ENCODE measurements at regions not wholly inside any gene's neighbourhood (a gene's known extent, or its start where the extent isn't known, plus 50 kb on each side); places are given as distances from the start of the nearest gene placed in this dataset.

GRCh38 chr11:127864861-127865260 is 722.5 kb downstream of the ETS1 start:
- no peak overlapping the region for H3K27ac Mint-ChIP-seq (ENCODE audit: unreplicated experiment)
- H3K4me1 Mint-ChIP-seq, result no peaks in the 10 kb centered on the region
- no peak for DNase-seq (ENCODE audit: low read depth, low spot score)
- no peaks in the 10 kb centered on the region for H3K9me3 Mint-ChIP-seq
- H3K4me3 Mint-ChIP-seq, result no peak overlapping the region
- TF ChIP-seq CTCF (conservative IDR thresholded peaks at IDR 0.05), result no peak
- no peaks in the 10 kb centered on the region for H3K36me3 Mint-ChIP-seq (ENCODE audit: low read depth)
- H3K27me3 Mint-ChIP-seq (ENCODE audit: low read depth), result no peaks in the 10 kb centered on the region

GRCh38 chr11:127862406-127862805 is 725.0 kb downstream of the ETS1 start:
- no peaks in the 10 kb centered on the region for H3K36me3 Mint-ChIP-seq (ENCODE audit: low read depth)

GRCh38 chr11:127859941-127860354 is 727.4 kb downstream of the ETS1 start:
- no peak for TF ChIP-seq CTCF (conservative IDR thresholded peaks at IDR 0.05)
- Mint-ChIP-seq H3K27ac (ENCODE audit: unreplicated experiment) (no peak overlapping the region), H3K4me1 (no peaks in the 10 kb centered on the region), H3K4me3 (no peak overlapping the region), H3K9me3 (peaks cover 2% of the 10 kb centered on the region), H3K27me3 (ENCODE audit: low read depth) (no peaks in the 10 kb centered on the region), H3K36me3 (ENCODE audit: low read depth) (no peaks in the 10 kb centered on the region)
- DNase-seq (ENCODE audit: low read depth, low spot score), result no peak

More at GRCh38 chr11:127862406-127862805, 725.0 kb downstream of the ETS1 start:
- no peak for TF ChIP-seq CTCF (conservative IDR thresholded peaks at IDR 0.05)
- no peak overlapping the region for H3K4me3 Mint-ChIP-seq
- H3K4me1 Mint-ChIP-seq, result no peaks in the 10 kb centered on the region
- H3K27ac Mint-ChIP-seq (ENCODE audit: unreplicated experiment), result no peak overlapping the region
- no peak for DNase-seq (ENCODE audit: low read depth, low spot score)
- H3K27me3 Mint-ChIP-seq (ENCODE audit: low read depth), result no peaks in the 10 kb centered on the region
- peaks cover 2% of the 10 kb centered on the region for H3K9me3 Mint-ChIP-seq

GRCh38 chr11:127844876-127845275 is 742.5 kb downstream of the ETS1 start:
- no peak overlapping the region for H3K4me3 Mint-ChIP-seq
- no peaks in the 10 kb centered on the region for H3K36me3 Mint-ChIP-seq (ENCODE audit: low read depth)
- no peaks in the 10 kb centered on the region for H3K27me3 Mint-ChIP-seq (ENCODE audit: low read depth)
- DNase-seq (ENCODE audit: low read depth, low spot score), result no peak
- no peaks in the 10 kb centered on the region for H3K4me1 Mint-ChIP-seq
- no peak overlapping the region for H3K27ac Mint-ChIP-seq (ENCODE audit: unreplicated experiment)
- TF ChIP-seq CTCF (conservative IDR thresholded peaks at IDR 0.05), result no peak
- H3K9me3 Mint-ChIP-seq, result no peaks in the 10 kb centered on the region

GRCh38 chr11:127843483-127844396 is 743.6 kb downstream of the ETS1 start:
- Mint-ChIP-seq H3K36me3 (ENCODE audit: low read depth) (no peaks in the 10 kb centered on the region), H3K4me1 (no peaks in the 10 kb centered on the region), H3K4me3 (no peak overlapping the region), H3K27me3 (ENCODE audit: low read depth) (no peaks in the 10 kb centered on the region), H3K27ac (ENCODE audit: unreplicated experiment) (no peak overlapping the region), H3K9me3 (no peaks in the 10 kb centered on the region)
- DNase-seq (ENCODE audit: low read depth, low spot score), result peak; percentile 93
- TF ChIP-seq CTCF (conservative IDR thresholded peaks at IDR 0.05), result peak; percentile 86

All from neural crest cell (in vitro differentiated cells).